SK-N-SH (cell line): ENCODE measurements at regions not wholly inside any gene's neighbourhood (a gene's known extent, or its start where the extent isn't known, plus 50 kb on each side); places are given as distances from the start of the nearest gene placed in this dataset.

Experiments used
- CTCF ChIA-PET: fragments of 300-600, 350-600 bp; formaldehyde crosslinking; extraction: SDS; loops from one replicate; lab custom pipeline; 2021; lab: Yijun Ruan, JAX
- POLR2A ChIA-PET: fragments of 350-600 bp; sonication (Branson Sonifier 250); formaldehyde crosslinking; extraction: SDS; loops from one replicate; lab custom pipeline; 2020; ENCODE audit warnings: antibody characterized with exemption, inconsistent platforms; lab: Yijun Ruan, JAX
- DNase-seq: peaks from one replicate; pipeline ENCODE4 v3.0.0; 2012
- H2AFZ ChIP-seq: fragments of 200-600 bp; sonication (generic); 2 replicates; pipeline ENCODE4 v1.8.1; 2016; ENCODE audit warnings: antibody characterized with exemption, mild to moderate bottlenecking, low read depth
- H3F3A ChIP-seq: fragments of 200-600 bp; sonication (generic); replicated peaks from 2 replicates; pipeline ENCODE3; 2016; ENCODE audit warnings: antibody characterized with exemption, mild to moderate bottlenecking; ENCODE audit not compliant: insufficient read depth
- H3K27ac ChIP-seq, 2 experiments: fragments of 200-500 bp in 1 of 2; fragments of 200-600 bp in 1 of 2; sonication (Bioruptor generic) in 1 of 2; sonication (generic), shearing (Covaris generic) in 1 of 2; 2 replicates each; pipeline versions ENCODE4 v1.5.1 to v1.6.1; 2014 to 2016; ENCODE audit warnings: low read depth in 2 of 2, inconsistent platforms in 1 of 2, low read length in 1 of 2, mild to moderate bottlenecking in 1 of 2, mixed read lengths in 1 of 2
- H3K27me3 ChIP-seq: fragments of 200-600 bp; sonication (generic), shearing (Covaris generic); 2 replicates; pipeline ENCODE4 v1.6.1; 2016; ENCODE audit warnings: mixed run types; ENCODE audit not compliant: insufficient read depth
- H3K36me3 ChIP-seq, 2 experiments: fragments of 200-500 bp in 1 of 2; fragments of 200-600 bp in 1 of 2; sonication (Bioruptor generic) in 1 of 2; sonication (generic) in 1 of 2; replicated peaks in 1 of 2; 2 replicates each; pipeline versions ENCODE3 to v1.5.1; 2014 to 2016; ENCODE audit warnings: low read length in 1 of 2, mild to moderate bottlenecking in 1 of 2; ENCODE audit not compliant: insufficient read depth in 2 of 2, control insufficient read depth in 1 of 2
- H3K4me1 ChIP-seq, 2 experiments: fragments of 200-500 bp in 1 of 2; fragments of 200-600 bp in 1 of 2; sonication (Bioruptor generic) in 1 of 2; sonication (generic), shearing (Covaris generic) in 1 of 2; 2 replicates each; pipeline versions ENCODE4 v1.5.1 to v1.6.1; 2014 to 2016; ENCODE audit warnings: low read depth in 1 of 2, low read length in 1 of 2, mixed run types in 1 of 2; ENCODE audit not compliant: insufficient read depth in 2 of 2, control insufficient read depth in 1 of 2
- H3K4me2 ChIP-seq: fragments of 200-600 bp; sonication (generic), shearing (Covaris generic); 2 replicates; pipeline ENCODE4 v1.6.1; 2017; ENCODE audit warnings: mixed run types
- H3K4me3 ChIP-seq, 2 experiments: fragments of 200-500 bp in 1 of 2; fragments of 200-600 bp in 1 of 2; sonication (Bioruptor generic) in 1 of 2; sonication (generic), shearing (Covaris generic) in 1 of 2; 2 replicates each; pipeline versions ENCODE4 v1.5.1 to v1.8.1; 2014 to 2016; ENCODE audit warnings: low read depth in 2 of 2, inconsistent platforms in 1 of 2, low read length in 1 of 2, mild to moderate bottlenecking in 1 of 2, mixed read lengths in 1 of 2, moderate library complexity in 1 of 2
- H3K79me2 ChIP-seq: fragments of 200-600 bp; sonication (generic); 2 replicates; pipeline ENCODE4 v1.8.1; 2017; ENCODE audit warnings: mild to moderate bottlenecking; ENCODE audit not compliant: insufficient read depth
- H3K9ac ChIP-seq: fragments of 200-600 bp; sonication (generic); 2 replicates; pipeline ENCODE4 v1.6.1; 2017; ENCODE audit warnings: mixed run types
- H3K9me2 ChIP-seq: fragments of 200-600 bp; sonication (generic); 2 replicates; pipeline ENCODE4 v1.6.1; 2017; ENCODE audit warnings: mixed run types
- H3K9me3 ChIP-seq: fragments of 200-600 bp; sonication (generic); 2 replicates; pipeline ENCODE4 v1.6.1; 2017; ENCODE audit warnings: mixed run types, mild to moderate bottlenecking, moderate library complexity
- H4K20me1 ChIP-seq: fragments of 200-600 bp; sonication (generic); 2 replicates; pipeline ENCODE4 v1.6.1; 2017; ENCODE audit warnings: mild to moderate bottlenecking, mixed run types; ENCODE audit not compliant: insufficient read depth
- EP300 ChIP-seq, 2 experiments: IDR thresholded peaks; 2 replicates each; pipeline versions ENCODE4 v1.4.0 to v1.6.1; 2012; ENCODE audit warnings: borderline replicate concordance in 1 of 2, low read depth in 1 of 2, low read length in 1 of 2
- GATA2 ChIP-seq: sonication (generic); formaldehyde crosslinking; IDR thresholded peaks from 2 replicates; pipeline ENCODE4 v1.5.0; 2020; ENCODE audit warnings: mild to moderate bottlenecking, missing genetic modification reagents
- JUND ChIP-seq: IDR thresholded peaks from 2 replicates; pipeline ENCODE4 v1.4.0; 2012
- MEF2A ChIP-seq: IDR thresholded peaks from 2 replicates; pipeline ENCODE4 v1.4.0; 2012; ENCODE audit warnings: low read depth, borderline replicate concordance
- MXI1 ChIP-seq: IDR thresholded peaks from 2 replicates; pipeline ENCODE4 v1.6.1; 2012; ENCODE audit warnings: mild to moderate bottlenecking, low read depth, low read length, improper control_type of control experiment
- NFIC ChIP-seq: IDR thresholded peaks from 2 replicates; pipeline ENCODE4 v1.4.0; 2012; ENCODE audit warnings: borderline replicate concordance
- POLR2AphosphoS5 ChIP-seq: IDR thresholded peaks from 2 replicates; pipeline ENCODE4 v1.6.1; 2012; ENCODE audit warnings: low read depth, low read length
- RCOR1 ChIP-seq: fragments of 150-350 bp; IDR thresholded peaks from 2 replicates; pipeline ENCODE4 v1.6.1; 2017; ENCODE audit warnings: antibody characterized with exemption, low read length
- RFX5 ChIP-seq: IDR thresholded peaks from 2 replicates; pipeline ENCODE4 v1.6.1; 2012; ENCODE audit warnings: mild to moderate bottlenecking, improper control_type of control experiment, low read length
- SMC3 ChIP-seq: IDR thresholded peaks from 2 replicates; pipeline ENCODE4 v1.6.1; 2012; ENCODE audit warnings: low read depth, low read length, improper control_type of control experiment
- YY1 ChIP-seq: IDR thresholded peaks from 2 replicates; pipeline ENCODE4 v1.4.0; 2012; ENCODE audit warnings: low read depth, mild to moderate bottlenecking
- WGBS: methylation state at CpG from one replicate; pipeline ENCODE4 v1.1.6; 2017; ENCODE audit warnings: low lambda C conversion rate; 5-methylcytosine and 5-hydroxymethylcytosine counted together
- TF ChIP-seq, protein P1 (sequence below): fragments of 150-350 bp; IDR thresholded peaks from 2 replicates; pipeline ENCODE4 v1.6.1; 2017; ENCODE audit warnings: antibody characterized with exemption, low read length, low read depth, borderline replicate concordance
- TF ChIP-seq, protein P2 (sequence below): fragments of 200-600 bp; sonication (generic); IDR thresholded peaks from 2 replicates; pipeline ENCODE4 v1.6.1; 2017; ENCODE audit warnings: antibody characterized with exemption, mild to moderate bottlenecking, moderate library complexity
- TF ChIP-seq, protein P3 (sequence below): IDR thresholded peaks from 2 replicates; pipeline ENCODE4 v1.4.0; 2012; ENCODE audit warnings: low read depth, borderline replicate concordance
- TF ChIP-seq, protein P4 (sequence below): IDR thresholded peaks from 2 replicates; pipeline ENCODE4; 2012
- TF ChIP-seq, protein P5 (sequence below): IDR thresholded peaks from 2 replicates; pipeline ENCODE4 v1.6.1; 2012; ENCODE audit warnings: mild to moderate bottlenecking, low read depth, low read length, moderate library complexity

DNA sequence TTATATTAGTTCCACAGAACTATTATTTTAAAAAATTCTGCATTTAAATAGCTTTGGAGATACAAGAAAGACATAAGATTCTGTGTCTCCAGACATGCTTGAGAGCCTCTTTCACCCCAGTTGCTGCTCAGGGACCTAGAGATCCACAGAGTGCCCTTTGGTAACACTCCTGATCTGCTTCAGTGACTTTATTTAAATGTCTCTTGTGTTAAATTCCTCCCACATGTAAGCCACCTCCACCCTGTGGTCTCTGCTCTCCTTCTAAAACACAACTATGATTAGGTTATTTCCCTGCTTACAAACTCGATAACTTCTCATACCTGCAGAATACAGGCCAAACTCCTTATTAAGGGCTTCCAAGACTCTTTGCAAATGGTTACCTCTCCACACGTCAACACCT lies 141.0 kb downstream of the RFC3 start:
- H3K9me3 ChIP-seq: no peaks in the 10 kb centered on the region
- H2AFZ ChIP-seq: no peak overlapping the region
- peaks cover 4% of the 10 kb centered on the region for H3F3A ChIP-seq
- H4K20me1 ChIP-seq: no peaks in the 10 kb centered on the region
- peaks cover 0 to 3% of the 10 kb centered on the region in 2 experiments for H3K36me3 ChIP-seq
- ChIA-PET CTCF (no interaction called here), POLR2A (no interaction called here)
- H3K9ac ChIP-seq: no peak overlapping the region
- no peaks in the 10 kb centered on the region; a peak in 2 of 4 replicates for H3K4me1 ChIP-seq
- no peak for DNase-seq
- H3K27ac ChIP-seq: no peak overlapping the region
- no peak overlapping the region for H3K4me3 ChIP-seq
- no peaks in the 10 kb centered on the region for H3K27me3 ChIP-seq
- H3K79me2 ChIP-seq: no peaks in the 10 kb centered on the region
- WGBS: 82% methylated on average over 2 of the region's 2 CpGs
- no peak for TF ChIP-seq MEF2A
- TF ChIP-seq GATA2: no peak
- TF ChIP-seq YY1: no peak
- TF ChIP-seq, protein P1, sequence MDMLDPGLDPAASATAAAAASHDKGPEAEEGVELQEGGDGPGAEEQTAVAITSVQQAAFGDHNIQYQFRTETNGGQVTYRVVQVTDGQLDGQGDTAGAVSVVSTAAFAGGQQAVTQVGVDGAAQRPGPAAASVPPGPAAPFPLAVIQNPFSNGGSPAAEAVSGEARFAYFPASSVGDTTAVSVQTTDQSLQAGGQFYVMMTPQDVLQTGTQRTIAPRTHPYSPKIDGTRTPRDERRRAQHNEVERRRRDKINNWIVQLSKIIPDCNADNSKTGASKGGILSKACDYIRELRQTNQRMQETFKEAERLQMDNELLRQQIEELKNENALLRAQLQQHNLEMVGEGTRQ: no peak
- TF ChIP-seq MXI1: no peak
- TF ChIP-seq, protein P2, sequence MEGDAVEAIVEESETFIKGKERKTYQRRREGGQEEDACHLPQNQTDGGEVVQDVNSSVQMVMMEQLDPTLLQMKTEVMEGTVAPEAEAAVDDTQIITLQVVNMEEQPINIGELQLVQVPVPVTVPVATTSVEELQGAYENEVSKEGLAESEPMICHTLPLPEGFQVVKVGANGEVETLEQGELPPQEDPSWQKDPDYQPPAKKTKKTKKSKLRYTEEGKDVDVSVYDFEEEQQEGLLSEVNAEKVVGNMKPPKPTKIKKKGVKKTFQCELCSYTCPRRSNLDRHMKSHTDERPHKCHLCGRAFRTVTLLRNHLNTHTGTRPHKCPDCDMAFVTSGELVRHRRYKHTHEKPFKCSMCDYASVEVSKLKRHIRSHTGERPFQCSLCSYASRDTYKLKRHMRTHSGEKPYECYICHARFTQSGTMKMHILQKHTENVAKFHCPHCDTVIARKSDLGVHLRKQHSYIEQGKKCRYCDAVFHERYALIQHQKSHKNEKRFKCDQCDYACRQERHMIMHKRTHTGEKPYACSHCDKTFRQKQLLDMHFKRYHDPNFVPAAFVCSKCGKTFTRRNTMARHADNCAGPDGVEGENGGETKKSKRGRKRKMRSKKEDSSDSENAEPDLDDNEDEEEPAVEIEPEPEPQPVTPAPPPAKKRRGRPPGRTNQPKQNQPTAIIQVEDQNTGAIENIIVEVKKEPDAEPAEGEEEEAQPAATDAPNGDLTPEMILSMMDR: no peak
- no peak for TF ChIP-seq NFIC
- no peak for TF ChIP-seq SMC3
- no peaks in the 10 kb centered on the region for H3K9me2 ChIP-seq
- no peak overlapping the region for H3K4me2 ChIP-seq

DNA sequence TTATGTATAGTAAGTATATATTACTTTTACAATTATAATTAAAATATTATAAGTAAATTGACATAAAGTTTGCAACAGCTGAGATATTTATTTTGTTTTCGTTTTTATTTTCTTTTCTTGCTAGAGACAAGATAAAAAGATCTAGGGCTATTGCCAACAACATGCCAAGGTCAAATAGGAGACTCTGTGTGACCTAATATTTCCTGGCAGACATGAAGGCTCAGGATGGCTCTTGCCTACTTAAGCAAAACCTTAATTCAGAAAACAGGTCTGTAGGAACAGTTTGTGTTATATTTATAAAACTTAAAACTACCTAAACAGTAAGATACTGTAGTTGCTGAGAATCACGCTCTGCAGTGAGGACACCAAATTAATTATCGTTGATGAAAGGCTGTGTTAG lies 145.2 kb downstream of the RFC3 start:
- Histone ChIP-seq H2AFZ (no peak overlapping the region), H3K9ac (no peak overlapping the region), H3K9me3 (no peaks in the 10 kb centered on the region), H3K27me3 (no peaks in the 10 kb centered on the region), H3K79me2 (no peaks in the 10 kb centered on the region), H3F3A (no peaks in the 10 kb centered on the region), H3K9me2 (no peaks in the 10 kb centered on the region), H3K4me2 (no peak overlapping the region), H3K27ac (no peak overlapping the region), H3K4me1 (no peaks in the 10 kb centered on the region), H4K20me1 (no peaks in the 10 kb centered on the region), H3K36me3 (peaks cover 0 to 3% of the 10 kb centered on the region in 2 experiments), H3K4me3 (no peak overlapping the region)
- CTCF ChIA-PET: interaction anchor here (1.4 kb wide), 1 partner anchor 12 kb away, joined by 3 read pairs; no protein-coding TSS in a partner anchor
- DNase-seq: no peak
- WGBS: 76% methylated on average over 3 of the region's 3 CpGs
- POLR2A ChIA-PET: no interaction called here
- TF ChIP-seq POLR2AphosphoS5 (no peak), RFX5 (no peak), MEF2A (no peak), YY1 (no peak), JUND (no peak), SMC3 (no peak), EP300 (IDR thresholded peaks at IDR 0.05; ENCODE audit: borderline replicate concordance in 1 of 2, low read depth in 1 of 2, low read length in 1 of 2) (no peak), RCOR1 (no peak)
- TF ChIP-seq, protein P3, sequence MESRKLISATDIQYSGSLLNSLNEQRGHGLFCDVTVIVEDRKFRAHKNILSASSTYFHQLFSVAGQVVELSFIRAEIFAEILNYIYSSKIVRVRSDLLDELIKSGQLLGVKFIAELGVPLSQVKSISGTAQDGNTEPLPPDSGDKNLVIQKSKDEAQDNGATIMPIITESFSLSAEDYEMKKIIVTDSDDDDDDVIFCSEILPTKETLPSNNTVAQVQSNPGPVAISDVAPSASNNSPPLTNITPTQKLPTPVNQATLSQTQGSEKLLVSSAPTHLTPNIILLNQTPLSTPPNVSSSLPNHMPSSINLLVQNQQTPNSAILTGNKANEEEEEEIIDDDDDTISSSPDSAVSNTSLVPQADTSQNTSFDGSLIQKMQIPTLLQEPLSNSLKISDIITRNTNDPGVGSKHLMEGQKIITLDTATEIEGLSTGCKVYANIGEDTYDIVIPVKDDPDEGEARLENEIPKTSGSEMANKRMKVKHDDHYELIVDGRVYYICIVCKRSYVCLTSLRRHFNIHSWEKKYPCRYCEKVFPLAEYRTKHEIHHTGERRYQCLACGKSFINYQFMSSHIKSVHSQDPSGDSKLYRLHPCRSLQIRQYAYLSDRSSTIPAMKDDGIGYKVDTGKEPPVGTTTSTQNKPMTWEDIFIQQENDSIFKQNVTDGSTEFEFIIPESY: no peak
- TF ChIP-seq, protein P4, sequence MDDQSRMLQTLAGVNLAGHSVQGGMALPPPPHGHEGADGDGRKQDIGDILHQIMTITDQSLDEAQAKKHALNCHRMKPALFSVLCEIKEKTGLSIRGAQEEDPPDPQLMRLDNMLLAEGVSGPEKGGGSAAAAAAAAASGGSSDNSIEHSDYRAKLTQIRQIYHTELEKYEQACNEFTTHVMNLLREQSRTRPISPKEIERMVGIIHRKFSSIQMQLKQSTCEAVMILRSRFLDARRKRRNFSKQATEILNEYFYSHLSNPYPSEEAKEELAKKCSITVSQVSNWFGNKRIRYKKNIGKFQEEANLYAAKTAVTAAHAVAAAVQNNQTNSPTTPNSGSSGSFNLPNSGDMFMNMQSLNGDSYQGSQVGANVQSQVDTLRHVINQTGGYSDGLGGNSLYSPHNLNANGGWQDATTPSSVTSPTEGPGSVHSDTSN: no peak
- TF ChIP-seq, protein P2: no peak
- TF ChIP-seq, protein P5, sequence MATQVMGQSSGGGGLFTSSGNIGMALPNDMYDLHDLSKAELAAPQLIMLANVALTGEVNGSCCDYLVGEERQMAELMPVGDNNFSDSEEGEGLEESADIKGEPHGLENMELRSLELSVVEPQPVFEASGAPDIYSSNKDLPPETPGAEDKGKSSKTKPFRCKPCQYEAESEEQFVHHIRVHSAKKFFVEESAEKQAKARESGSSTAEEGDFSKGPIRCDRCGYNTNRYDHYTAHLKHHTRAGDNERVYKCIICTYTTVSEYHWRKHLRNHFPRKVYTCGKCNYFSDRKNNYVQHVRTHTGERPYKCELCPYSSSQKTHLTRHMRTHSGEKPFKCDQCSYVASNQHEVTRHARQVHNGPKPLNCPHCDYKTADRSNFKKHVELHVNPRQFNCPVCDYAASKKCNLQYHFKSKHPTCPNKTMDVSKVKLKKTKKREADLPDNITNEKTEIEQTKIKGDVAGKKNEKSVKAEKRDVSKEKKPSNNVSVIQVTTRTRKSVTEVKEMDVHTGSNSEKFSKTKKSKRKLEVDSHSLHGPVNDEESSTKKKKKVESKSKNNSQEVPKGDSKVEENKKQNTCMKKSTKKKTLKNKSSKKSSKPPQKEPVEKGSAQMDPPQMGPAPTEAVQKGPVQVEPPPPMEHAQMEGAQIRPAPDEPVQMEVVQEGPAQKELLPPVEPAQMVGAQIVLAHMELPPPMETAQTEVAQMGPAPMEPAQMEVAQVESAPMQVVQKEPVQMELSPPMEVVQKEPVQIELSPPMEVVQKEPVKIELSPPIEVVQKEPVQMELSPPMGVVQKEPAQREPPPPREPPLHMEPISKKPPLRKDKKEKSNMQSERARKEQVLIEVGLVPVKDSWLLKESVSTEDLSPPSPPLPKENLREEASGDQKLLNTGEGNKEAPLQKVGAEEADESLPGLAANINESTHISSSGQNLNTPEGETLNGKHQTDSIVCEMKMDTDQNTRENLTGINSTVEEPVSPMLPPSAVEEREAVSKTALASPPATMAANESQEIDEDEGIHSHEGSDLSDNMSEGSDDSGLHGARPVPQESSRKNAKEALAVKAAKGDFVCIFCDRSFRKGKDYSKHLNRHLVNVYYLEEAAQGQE: no peak
